ENCODE measurements at regions not wholly inside any gene's neighbourhood (a gene's known extent, or its start where the extent isn't known, plus 50 kb on each side); places are given as distances from the start of the nearest gene placed in this dataset.
A peak's percentile ranks its signal among the peaks of the same experiment; 100 is the strongest.
"Not testable (repeated sequence)": the region's sequence is repeated elsewhere in the genome, so short reads cannot be mapped to it uniquely, and the experiment has no call there.

DNA sequence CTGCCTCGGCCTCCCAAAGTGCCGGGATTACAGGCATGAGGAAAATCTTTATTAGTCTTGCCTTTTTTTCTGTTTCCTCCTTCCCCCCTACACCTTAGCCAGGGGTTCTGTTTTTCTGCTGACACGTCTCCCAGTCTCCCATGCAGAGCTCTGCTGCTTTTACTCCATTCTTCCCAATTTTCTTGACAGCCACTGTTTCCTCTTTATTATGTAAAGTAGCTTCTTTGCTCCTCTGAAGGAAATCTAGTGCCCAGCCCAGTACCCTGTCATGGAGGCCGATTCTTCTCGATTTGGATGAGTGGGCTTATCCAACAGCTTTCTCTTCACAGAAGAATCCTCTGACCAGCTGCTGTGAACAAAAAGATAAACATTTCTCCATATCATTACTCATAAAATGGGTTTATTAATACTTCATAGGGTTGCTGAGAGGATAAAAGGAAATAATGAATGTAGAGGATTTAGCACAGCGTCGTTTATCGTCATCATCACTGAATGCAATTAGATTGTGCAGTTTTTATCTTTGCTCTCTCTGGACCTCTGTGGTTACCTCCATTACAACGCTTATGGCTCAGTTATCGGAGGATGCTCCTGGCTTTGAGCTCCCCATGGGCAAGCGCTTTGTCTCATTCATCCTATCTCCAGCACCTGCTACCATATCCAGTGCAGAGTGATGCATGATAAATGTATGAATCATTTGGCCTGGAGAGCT, 375.6 kb upstream of the C11orf87 start:
- DNase-seq: no peak

- DNase-seq: no peak
Observed at GRCh38 chr11:109048098-109048497, 373.9 kb upstream of the C11orf87 start.

DNA sequence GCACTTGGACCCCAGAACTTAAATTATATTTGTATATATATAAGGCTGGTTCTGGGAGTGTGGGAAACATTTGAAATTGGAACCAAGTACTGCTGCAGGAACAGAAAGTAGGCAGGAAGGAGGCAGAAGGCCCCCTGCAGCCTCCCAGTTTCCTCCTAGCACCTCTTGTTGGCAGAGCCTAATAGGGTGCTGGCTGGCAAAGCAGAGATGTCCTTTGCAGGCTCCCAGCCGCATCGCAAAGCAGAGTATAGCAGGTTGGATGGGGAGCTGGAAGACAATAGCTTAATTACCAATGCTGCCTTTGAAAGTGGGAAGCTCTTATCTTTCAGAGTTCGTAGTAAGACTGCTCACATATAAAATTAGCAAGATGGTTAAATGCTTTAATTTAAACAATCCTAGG, 370.8 kb upstream of the C11orf87 start:
- DNase-seq: no peak

GRCh38 chr11:109059402-109059801, 362.6 kb upstream of the C11orf87 start:
- DNase-seq: no peak

DNA sequence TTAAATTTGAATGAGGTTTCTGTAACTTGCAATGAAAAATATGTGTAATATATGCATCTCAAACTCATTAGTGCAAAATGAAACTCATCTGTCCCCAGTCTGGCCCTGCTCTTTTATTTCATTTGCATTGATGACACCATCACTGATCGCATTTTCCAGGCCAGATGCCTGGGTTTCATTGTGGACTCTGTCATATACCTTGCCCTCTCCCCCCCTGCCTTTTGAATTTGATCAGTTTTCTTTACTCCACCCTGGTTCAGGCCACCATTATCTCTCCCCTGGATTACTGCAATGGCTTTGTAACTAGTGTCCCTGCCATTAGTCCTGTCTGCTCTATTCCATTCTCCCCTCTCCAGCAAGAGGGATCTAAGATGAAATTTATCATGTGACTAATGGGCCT, 360.6 kb upstream of the C11orf87 start:
- no peak for DNase-seq

DNA sequence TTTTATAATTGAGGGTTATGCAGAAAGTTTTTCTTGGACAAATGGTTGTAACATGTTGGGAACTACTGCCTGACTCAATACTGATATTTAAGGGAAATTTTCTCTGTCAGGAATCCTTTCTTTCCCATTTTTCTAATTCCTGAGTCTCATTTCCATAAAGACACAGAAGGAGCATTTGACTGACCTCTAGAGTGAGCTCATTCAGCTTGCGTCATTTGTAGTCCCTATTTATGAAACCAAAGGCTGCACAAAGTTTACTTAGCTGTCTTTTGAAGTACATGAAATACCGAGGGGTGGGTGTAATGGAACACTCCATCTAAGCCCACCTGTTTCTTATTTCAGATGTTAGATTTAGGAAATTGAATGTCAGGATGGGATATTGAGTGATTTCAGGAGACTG, 359.5 kb upstream of the C11orf87 start:
- no peak for DNase-seq

GRCh38 chr11:109062871-109063270, 359.1 kb upstream of the C11orf87 start:
- no peak for DNase-seq

DNA sequence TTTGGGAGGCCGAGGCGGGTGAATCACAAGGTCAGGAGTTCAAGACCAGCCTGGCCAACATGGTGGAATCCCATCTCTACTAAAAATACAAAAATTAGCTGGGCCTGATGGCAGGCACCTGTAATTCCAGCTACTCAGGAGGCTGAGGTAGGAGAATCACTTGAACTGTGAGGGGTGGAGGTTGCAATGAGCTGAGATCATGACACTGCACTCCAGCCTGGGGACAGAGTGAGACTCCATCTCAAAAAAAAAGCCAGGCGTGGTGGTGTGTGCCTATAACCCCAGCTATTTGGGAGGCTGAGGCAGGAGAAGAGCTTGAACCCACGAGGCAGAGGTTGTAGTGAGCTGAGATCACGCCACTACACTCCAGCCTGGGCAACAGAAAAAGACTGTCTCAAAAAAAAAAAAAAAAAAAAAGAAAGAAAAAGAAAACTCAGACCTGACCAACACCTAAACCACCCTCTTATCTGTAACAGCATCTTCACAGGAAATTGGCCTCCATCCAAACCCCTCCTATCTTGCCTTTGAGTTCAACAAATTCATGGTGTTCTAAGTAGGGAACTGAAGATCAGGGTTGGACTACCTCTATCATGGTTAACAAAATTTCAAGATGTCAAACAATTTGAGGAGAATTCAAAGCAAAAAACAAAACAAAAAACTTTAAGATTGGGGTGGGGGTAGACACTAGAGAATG, 357.2 kb upstream of the C11orf87 start:
- DNase-seq: not testable (repeated sequence)

- no peak for DNase-seq
Observed at GRCh38 chr11:109071262-109071661, 350.7 kb upstream of the C11orf87 start.

- peak; percentile 57 for DNase-seq
Observed at GRCh38 chr11:109071712-109072524, 350.1 kb upstream of the C11orf87 start.

GRCh38 chr11:109073032-109073822, 348.8 kb upstream of the C11orf87 start:
- DNase-seq: no peak

GRCh38 chr11:109075976-109076375, 346.0 kb upstream of the C11orf87 start:
- no peak for DNase-seq

- no peak for DNase-seq
Observed at GRCh38 chr11:109076870-109077269, 345.1 kb upstream of the C11orf87 start.

GRCh38 chr11:109077291-109077920, 344.6 kb upstream of the C11orf87 start:
- DNase-seq: no peak

DNA sequence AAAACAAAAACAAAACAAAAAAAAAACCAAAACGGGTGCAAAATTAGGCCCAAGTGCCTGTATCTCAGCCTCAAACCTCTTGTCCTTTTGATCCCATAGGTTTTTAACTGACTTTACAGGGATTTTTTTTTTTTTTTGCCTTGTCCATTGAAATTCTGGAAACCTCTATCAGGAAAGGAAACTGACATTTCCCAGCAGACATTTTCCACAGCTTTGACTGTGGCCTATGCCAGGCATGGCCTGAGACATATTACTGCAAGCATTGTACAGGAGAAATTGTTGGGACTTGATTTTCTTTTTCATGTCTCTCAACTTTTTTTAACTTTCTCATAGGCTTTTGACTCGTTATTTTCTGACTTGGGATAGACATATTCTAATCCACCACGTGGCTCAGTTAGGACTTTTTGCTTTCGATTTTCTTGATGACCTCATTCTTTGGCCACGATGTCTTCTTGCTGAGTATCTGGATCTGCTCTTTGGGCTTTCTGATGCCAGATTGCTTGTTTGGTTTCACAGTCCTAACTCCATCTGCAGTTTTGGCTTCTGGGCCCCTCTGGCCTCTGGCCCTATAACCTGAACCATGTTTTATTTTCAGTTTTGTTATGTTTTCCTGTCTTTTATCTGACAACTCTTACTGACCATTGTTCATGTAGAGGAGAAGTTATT, 336.1 kb upstream of the C11orf87 start:
- DNase-seq: no peak

GRCh38 chr11:109086931-109087330, 335.1 kb upstream of the C11orf87 start:
- DNase-seq: no peak

DNA sequence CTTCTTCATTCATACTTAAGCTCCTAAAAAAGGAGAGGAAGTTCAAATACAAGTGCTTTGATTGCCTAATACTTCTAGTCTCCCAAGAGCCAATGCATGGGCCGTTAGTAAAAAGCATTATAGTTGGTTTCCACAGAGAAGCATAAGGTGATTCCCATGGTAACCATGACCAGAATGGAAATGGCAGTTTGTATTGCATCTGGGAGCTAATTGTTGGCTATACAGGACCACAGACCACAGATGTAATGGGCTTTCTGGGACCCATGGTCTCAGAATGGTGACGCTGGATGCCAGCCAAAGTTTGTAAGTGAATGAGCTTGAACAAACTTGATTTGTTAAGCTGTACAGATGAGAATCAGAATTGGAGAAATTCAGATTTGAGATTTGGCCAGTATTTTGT, 333.9 kb upstream of the C11orf87 start:
- DNase-seq: no peak

DNA sequence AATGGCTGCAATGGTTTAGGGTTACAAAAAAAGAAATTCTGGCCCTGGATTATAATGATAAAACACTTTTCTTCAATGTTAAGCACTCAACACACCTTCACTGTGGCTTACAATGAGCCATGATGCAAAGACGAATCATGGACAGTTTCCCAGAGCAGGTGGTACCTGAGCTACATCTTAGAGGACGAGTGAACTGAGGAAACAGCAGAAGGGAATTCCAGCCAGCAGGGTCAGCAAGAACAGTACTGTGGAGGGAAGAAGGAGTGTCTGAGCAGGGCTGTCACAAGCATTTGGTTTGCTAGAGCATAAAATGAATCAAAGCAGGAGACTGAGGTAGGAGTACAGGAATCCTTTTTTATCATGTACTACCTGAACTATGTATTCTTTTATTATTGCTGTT, 332.8 kb upstream of the C11orf87 start:
- DNase-seq: no peak

DNA sequence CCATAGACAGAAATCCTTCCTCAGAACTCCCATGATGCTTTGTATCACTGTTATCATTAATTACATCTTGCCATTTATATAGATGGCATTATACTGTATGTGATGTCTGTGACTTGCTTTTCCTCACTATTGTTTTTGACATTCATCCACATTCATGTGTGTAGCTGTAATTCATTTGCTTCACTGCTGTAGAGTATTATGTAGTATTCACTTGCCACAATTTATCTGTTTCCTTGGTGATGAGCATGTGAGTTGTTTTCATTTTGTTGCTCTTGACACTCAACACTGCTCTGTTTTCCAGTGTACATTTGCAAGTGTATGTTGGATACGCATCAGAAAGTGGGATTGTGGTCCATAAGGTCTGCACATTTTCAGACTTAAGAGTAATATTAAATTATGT, 328.6 kb upstream of the C11orf87 start:
- DNase-seq: no peak

DNA sequence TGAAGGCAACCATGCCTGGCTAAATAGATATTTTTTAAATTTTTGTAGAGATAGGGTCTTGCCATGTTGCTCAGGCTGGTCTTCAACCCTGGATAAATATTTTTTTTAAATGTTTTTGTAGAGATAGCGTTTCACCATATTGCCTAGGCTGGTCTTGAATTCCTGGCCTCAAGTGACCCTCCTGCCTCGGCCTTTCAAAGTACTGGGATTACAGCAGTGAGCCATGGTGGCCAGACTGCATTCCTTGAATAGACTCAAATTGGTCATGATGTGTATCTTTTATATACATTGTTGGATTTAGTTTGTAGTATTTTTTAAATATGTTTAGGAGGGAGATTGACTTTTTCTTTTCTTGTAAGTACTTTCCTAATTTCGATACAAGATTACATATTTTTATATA, 325.7 kb upstream of the C11orf87 start:
- no peak for DNase-seq

GRCh38 chr11:109106151-109106906, 315.7 kb upstream of the C11orf87 start:
- no peak for DNase-seq

Data from DMS79 (cell line).